Spleen (tissue), 7 donors: ENCODE measurements at regions not wholly inside any gene's neighbourhood (a gene's known extent, or its start where the extent isn't known, plus 50 kb on each side); places are given as distances from the start of the nearest gene placed in this dataset.

Experiments used
- POLR2A ChIP-seq, 3 donors: fragments of 450-650 bp; IDR thresholded peaks; one replicate each; pipeline ENCODE4 v1.5.1; 2017; ENCODE audit warnings: antibody characterized with exemption in 3 of 3, mild to moderate bottlenecking in 1 of 3
- TF ChIP-seq, protein P1 (sequence below), 11 experiments: fragments of 200-600 bp in 7 of 11; fragments of 450-650 bp in 4 of 11; sonication (generic) in 4 of 11; IDR thresholded peaks in 8 of 11; conservative IDR thresholded peaks in 3 of 11; 1 replicate in 7 of 11; 2 replicates in 4 of 11; pipeline versions ENCODE4 v1.4.0 to v1.8.0; 2016 to 2021; ENCODE audit warnings: antibody characterized with exemption in 11 of 11, inconsistent platforms in 4 of 11, mild to moderate bottlenecking in 1 of 11
- donor health status: DM: no; HTN: no; CAD: no; lungs with moderate emphysema.
- donor health status: DM: no; HTN: no; CAD: no.
- donor health status: DM: no; HTN: no; CAD: no.

- TF ChIP-seq, protein P1, sequence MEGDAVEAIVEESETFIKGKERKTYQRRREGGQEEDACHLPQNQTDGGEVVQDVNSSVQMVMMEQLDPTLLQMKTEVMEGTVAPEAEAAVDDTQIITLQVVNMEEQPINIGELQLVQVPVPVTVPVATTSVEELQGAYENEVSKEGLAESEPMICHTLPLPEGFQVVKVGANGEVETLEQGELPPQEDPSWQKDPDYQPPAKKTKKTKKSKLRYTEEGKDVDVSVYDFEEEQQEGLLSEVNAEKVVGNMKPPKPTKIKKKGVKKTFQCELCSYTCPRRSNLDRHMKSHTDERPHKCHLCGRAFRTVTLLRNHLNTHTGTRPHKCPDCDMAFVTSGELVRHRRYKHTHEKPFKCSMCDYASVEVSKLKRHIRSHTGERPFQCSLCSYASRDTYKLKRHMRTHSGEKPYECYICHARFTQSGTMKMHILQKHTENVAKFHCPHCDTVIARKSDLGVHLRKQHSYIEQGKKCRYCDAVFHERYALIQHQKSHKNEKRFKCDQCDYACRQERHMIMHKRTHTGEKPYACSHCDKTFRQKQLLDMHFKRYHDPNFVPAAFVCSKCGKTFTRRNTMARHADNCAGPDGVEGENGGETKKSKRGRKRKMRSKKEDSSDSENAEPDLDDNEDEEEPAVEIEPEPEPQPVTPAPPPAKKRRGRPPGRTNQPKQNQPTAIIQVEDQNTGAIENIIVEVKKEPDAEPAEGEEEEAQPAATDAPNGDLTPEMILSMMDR (IDR thresholded peaks at IDR 0.05 in 8 of 11, conservative IDR thresholded peaks at IDR 0.05 in 3 of 11) = no peak
- TF ChIP-seq POLR2A (IDR thresholded peaks at IDR 0.05) = no peak
Measured at GRCh38 chr12:13780453-13780852, 200.9 kb downstream of the GRIN2B start.
